IMR-90 (cell line): ENCODE measurements at regions not wholly inside any gene's neighbourhood (a gene's known extent, or its start where the extent isn't known, plus 50 kb on each side); places are given as distances from the start of the nearest gene placed in this dataset.

Source experiments
- ATAC-seq: fragments of 200-7000 bp; cut with Tn5 transposase; 2 replicates; pipeline ENCODE4 v1.9.1; 2020; ENCODE audit warnings: low read depth, mild to moderate bottlenecking, moderate library complexity
- BruUV-seq: library from RNA; stranded (reverse); fragments of 400-500 nt; replicated peaks from 2 replicates; lab custom pipeline; 2021; lab: Mats Ljungman, UMichigan
- CTCF ChIA-PET: fragments of 300-600 bp; formaldehyde crosslinking; extraction: SDS; loops from one replicate; lab custom pipeline; 2021; ENCODE audit warnings: antibody characterized with exemption; lab: Yijun Ruan, JAX
- POLR2A ChIA-PET: fragments of 300-600 bp; sonication (Branson Sonifier 250); formaldehyde crosslinking; loops from one replicate; lab custom pipeline; 2022; ENCODE audit warnings: antibody characterized with exemption; ENCODE audit not compliant: unreplicated experiment; lab: Charles Lee
- DNase-seq: peaks from one replicate; pipeline ENCODE4 v3.0.0; 2013
- H2AFZ ChIP-seq: replicated peaks from 2 replicates; pipeline ENCODE3; 2013; ENCODE audit warnings: low read length, mild to moderate bottlenecking; ENCODE audit not compliant: poor library complexity
- H2AK5ac ChIP-seq: 2 replicates; pipeline ENCODE4 v1.6.1; 2013; ENCODE audit warnings: low read depth, low read length, inconsistent platforms
- H2AK9ac ChIP-seq: replicated peaks from 2 replicates; pipeline ENCODE3; 2013; ENCODE audit warnings: mild to moderate bottlenecking, low read depth, low read length, moderate library complexity; ENCODE audit not compliant: poor library complexity
- H2BK120ac ChIP-seq: 2 replicates; pipeline ENCODE4 v1.6.1; 2013; ENCODE audit warnings: low read depth, low read length, inconsistent platforms
- H2BK15ac ChIP-seq: 3 replicates; pipeline ENCODE4 v1.6.1; 2013; ENCODE audit warnings: low read depth, low read length, inconsistent platforms
- H2BK20ac ChIP-seq: 2 replicates; pipeline ENCODE4 v1.6.1; 2013; ENCODE audit warnings: low read depth, mild to moderate bottlenecking, inconsistent platforms, low read length, moderate library complexity
- H2BK5ac ChIP-seq: 2 replicates; pipeline ENCODE4 v1.6.1; 2013; ENCODE audit warnings: mild to moderate bottlenecking, low read depth, low read length, inconsistent platforms; ENCODE audit not compliant: poor library complexity, severe bottlenecking
- H3K14ac ChIP-seq: replicated peaks from 2 replicates; pipeline ENCODE4 v1.6.1; 2013; ENCODE audit warnings: low read depth, low read length, inconsistent platforms
- H3K18ac ChIP-seq: 2 replicates; pipeline ENCODE4 v1.6.1; 2013; ENCODE audit warnings: low read depth, low read length, control low read depth
- H3K23ac ChIP-seq: 2 replicates; pipeline ENCODE4 v1.6.1; 2013; ENCODE audit warnings: low read depth, low read length, inconsistent platforms
- H3K27ac ChIP-seq: 2 replicates; pipeline ENCODE4 v1.5.1; 2013; ENCODE audit warnings: mild to moderate bottlenecking, control low read depth, low read length; ENCODE audit not compliant: insufficient read depth
- H3K27me3 ChIP-seq: 2 replicates; pipeline ENCODE4 v1.6.1; 2013; ENCODE audit warnings: low read length; ENCODE audit not compliant: control insufficient read depth, insufficient read depth
- H3K36me3 ChIP-seq: 2 replicates; pipeline ENCODE4 v1.6.1; 2013; ENCODE audit warnings: low read length, mixed read lengths; ENCODE audit not compliant: control insufficient read depth, insufficient read depth
- H3K4ac ChIP-seq: 2 replicates; pipeline ENCODE4 v1.6.1; 2013; ENCODE audit warnings: low read depth, low read length, inconsistent platforms
- H3K4me1 ChIP-seq: 2 replicates; pipeline ENCODE4 v1.6.1; 2013; ENCODE audit warnings: low read length, mixed read lengths; ENCODE audit not compliant: control insufficient read depth, insufficient read depth
- H3K4me2 ChIP-seq: 2 replicates; pipeline ENCODE4 v1.6.1; 2013; ENCODE audit warnings: low read depth, mild to moderate bottlenecking, control low read depth, low read length, moderate library complexity
- H3K4me3 ChIP-seq: 2 replicates; pipeline ENCODE4 v1.5.1; 2013; ENCODE audit warnings: low read depth, mild to moderate bottlenecking, control low read depth, low read length, moderate library complexity; ENCODE audit not compliant: insufficient read depth
- H3K56ac ChIP-seq: 2 replicates; pipeline ENCODE4 v1.6.1; 2013; ENCODE audit warnings: low read length, inconsistent platforms; ENCODE audit not compliant: insufficient read depth; ENCODE audit errors: extremely low read depth
- H3K79me1 ChIP-seq, 2 experiments: 2 replicates each; pipeline ENCODE4 v1.6.1; 2013; ENCODE audit warnings: low read length in 2 of 2, inconsistent platforms in 1 of 2, low read depth in 1 of 2
- H3K9ac ChIP-seq: 2 replicates; pipeline ENCODE4 v1.6.1; 2013; ENCODE audit warnings: low read depth, low read length, control low read depth
- H3K9me1 ChIP-seq: 2 replicates; pipeline ENCODE4 v1.6.1; 2013; ENCODE audit warnings: low read length, inconsistent platforms; ENCODE audit not compliant: insufficient read depth
- H3K9me3 ChIP-seq: 2 replicates; pipeline ENCODE4 v1.6.1; 2013; ENCODE audit warnings: low read length; ENCODE audit not compliant: control insufficient read depth, insufficient read depth
- H4K20me1 ChIP-seq: 2 replicates; pipeline ENCODE4 v1.6.1; 2013; ENCODE audit warnings: low read length, inconsistent platforms; ENCODE audit not compliant: insufficient read depth
- H4K5ac ChIP-seq: 2 replicates; pipeline ENCODE4 v1.6.1; 2013; ENCODE audit warnings: mild to moderate bottlenecking, low read depth, low read length, control low read depth
- H4K8ac ChIP-seq, 2 experiments: 2 replicates each; pipeline ENCODE4 v1.6.1; 2013; ENCODE audit warnings: low read depth in 2 of 2, low read length in 2 of 2, control low read depth in 1 of 2, inconsistent platforms in 1 of 2
- H4K91ac ChIP-seq: 2 replicates; pipeline ENCODE4 v1.6.1; 2013; ENCODE audit warnings: low read depth, low read length, inconsistent platforms; ENCODE audit not compliant: insufficient read depth
- BHLHE40 ChIP-seq: fragments of 150-350 bp; IDR thresholded peaks from 2 replicates; pipeline ENCODE4 v1.6.1; 2016; ENCODE audit warnings: mild to moderate bottlenecking, low read depth, low read length
- CEBPB ChIP-seq: IDR thresholded peaks from 2 replicates; pipeline ENCODE4 v1.6.1; 2012; ENCODE audit warnings: low read depth, low read length, improper control_type of control experiment
- MAFK ChIP-seq: IDR thresholded peaks from 2 replicates; pipeline ENCODE4 v1.6.1; 2012; ENCODE audit warnings: low read depth, low read length, improper control_type of control experiment
- NFE2L2 ChIP-seq: fragments of 150-350 bp; IDR thresholded peaks from 2 replicates; pipeline ENCODE4 v1.6.1; 2016; ENCODE audit warnings: low read depth, mild to moderate bottlenecking, low read length
- POLR2A ChIP-seq: IDR thresholded peaks from 2 replicates; pipeline ENCODE4 v1.6.1; 2012; ENCODE audit warnings: mild to moderate bottlenecking, low read depth, low read length
- RCOR1 ChIP-seq: IDR thresholded peaks from 2 replicates; pipeline ENCODE4 v1.6.1; 2012; ENCODE audit warnings: mild to moderate bottlenecking, low read length, improper control_type of control experiment; ENCODE audit not compliant: insufficient replicate concordance
- SMC3 ChIP-seq: fragments of 150-350 bp; IDR thresholded peaks from 2 replicates; pipeline ENCODE4 v1.6.1; 2016; ENCODE audit warnings: low read depth, mild to moderate bottlenecking, antibody characterized with exemption, low read length, moderate library complexity
- USF2 ChIP-seq: fragments of 150-350 bp; IDR thresholded peaks from 2 replicates; pipeline ENCODE4 v1.6.1; 2017; ENCODE audit warnings: mild to moderate bottlenecking, antibody characterized with exemption, low read length, low read depth
- WGBS, 2 experiments: methylation state at CpG; one replicate each; pipeline versions ENCODE4 v1.1.5 to v1.1.7; 2013; ENCODE audit warnings: missing lambda C conversion rate in 2 of 2; ENCODE audit not compliant: insufficient read length in 1 of 2; ENCODE audit errors: extremely low coverage in 2 of 2; 5-methylcytosine and 5-hydroxymethylcytosine counted together
- dilution Hi-C: fragments of 300-500 bp; cut with HindIII; formaldehyde crosslinking; loops from one replicate; pipeline ENCODE4 v1.14.3; 2018; ENCODE audit warnings: low sequenced_read_pairs; ENCODE audit not compliant: unreplicated experiment
- in situ Hi-C: fragments of 300-500 bp; cut with MboI; formaldehyde crosslinking; loops from 3 replicates; pipeline ENCODE4 v1.14.3; 2019; ENCODE audit warnings: low sequenced_read_pairs, inconsistent platforms, mixed read lengths
- intact Hi-C: fragments of 100-400 bp; cut with micrococcal nuclease; formaldehyde crosslinking; loops from 2 replicates; pipeline ENCODE4 v1.10.0; 2022

GRCh38 chr18:28766027-28766426, 589.1 kb upstream of the CDH2 start:
- ChIA-PET POLR2A (no interaction called here), CTCF (no interaction called here)
- no TSS peak for BruUV-seq
- Histone ChIP-seq H3K4ac (no peak overlapping the region), H2AK5ac (no peak overlapping the region), H4K20me1 (no peaks in the 10 kb centered on the region), H3K4me3 (no peak overlapping the region), H2BK120ac (no peak overlapping the region), H3K79me1 (no peaks in the 10 kb centered on the region), H2BK20ac (no peak overlapping the region), H4K5ac (no peak overlapping the region), H3K9me3 (no peaks in the 10 kb centered on the region), H3K56ac (no peak overlapping the region), H3K4me2 (no peak overlapping the region), H2AK9ac (no peak overlapping the region), H3K9me1 (no peaks in the 10 kb centered on the region; the same call in 1 of the 2 replicates), H3K18ac (no peak overlapping the region), H4K8ac (no peak overlapping the region), H4K91ac (no peak overlapping the region), H2BK15ac (no peak overlapping the region), H3K14ac (no peak overlapping the region), H2AFZ (no peak overlapping the region), H3K9ac (no peak overlapping the region), H3K23ac (no peak overlapping the region), H3K36me3 (no peaks in the 10 kb centered on the region), H3K4me1 (0 out of 2 replicates have a peak, but pooled peaks cover 1% of the 10 kb centered on the region), H3K27me3 (no peaks in the 10 kb centered on the region), H2BK5ac (no peak overlapping the region), H3K27ac (no peak overlapping the region)
- intact Hi-C loops (no loop called here), in situ Hi-C loops (no loop called here), dilution Hi-C loops (no loop called here)
- TF ChIP-seq POLR2A (no peak), MAFK (no peak), BHLHE40 (no peak), RCOR1 (no peak), USF2 (no peak), SMC3 (no peak), CEBPB (no peak), NFE2L2 (no peak)
- ATAC-seq (no peak), DNase-seq (peak; percentile 12)
- WGBS, 2 experiments: no CpG with 5 or more reads among the region's 2 CpGs
